C4-2B (cell line): ENCODE measurements at regions not wholly inside any gene's neighbourhood (a gene's known extent, or its start where the extent isn't known, plus 50 kb on each side); places are given as distances from the start of the nearest gene placed in this dataset.

Experiments
- ZFX ChIP-seq: fragments of 450-650 bp; IDR thresholded peaks from 2 replicates; pipeline ENCODE4 v1.6.1; 2017
- TF ChIP-seq, protein P1 (sequence below): fragments of 450-650 bp; conservative IDR thresholded peaks from 2 replicates; pipeline ENCODE4 v1.5.1; 2017; ENCODE audit warnings: mild to moderate bottlenecking

- TF ChIP-seq, protein P1, sequence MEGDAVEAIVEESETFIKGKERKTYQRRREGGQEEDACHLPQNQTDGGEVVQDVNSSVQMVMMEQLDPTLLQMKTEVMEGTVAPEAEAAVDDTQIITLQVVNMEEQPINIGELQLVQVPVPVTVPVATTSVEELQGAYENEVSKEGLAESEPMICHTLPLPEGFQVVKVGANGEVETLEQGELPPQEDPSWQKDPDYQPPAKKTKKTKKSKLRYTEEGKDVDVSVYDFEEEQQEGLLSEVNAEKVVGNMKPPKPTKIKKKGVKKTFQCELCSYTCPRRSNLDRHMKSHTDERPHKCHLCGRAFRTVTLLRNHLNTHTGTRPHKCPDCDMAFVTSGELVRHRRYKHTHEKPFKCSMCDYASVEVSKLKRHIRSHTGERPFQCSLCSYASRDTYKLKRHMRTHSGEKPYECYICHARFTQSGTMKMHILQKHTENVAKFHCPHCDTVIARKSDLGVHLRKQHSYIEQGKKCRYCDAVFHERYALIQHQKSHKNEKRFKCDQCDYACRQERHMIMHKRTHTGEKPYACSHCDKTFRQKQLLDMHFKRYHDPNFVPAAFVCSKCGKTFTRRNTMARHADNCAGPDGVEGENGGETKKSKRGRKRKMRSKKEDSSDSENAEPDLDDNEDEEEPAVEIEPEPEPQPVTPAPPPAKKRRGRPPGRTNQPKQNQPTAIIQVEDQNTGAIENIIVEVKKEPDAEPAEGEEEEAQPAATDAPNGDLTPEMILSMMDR, result no peak
- TF ChIP-seq ZFX, result no peak
These were observed 904.5 kb downstream of the GRIK2 start for GRCh38 chr6:102298051-102298450.
